AG04449 (cell line): ENCODE measurements at regions not wholly inside any gene's neighbourhood (a gene's known extent, or its start where the extent isn't known, plus 50 kb on each side); places are given as distances from the start of the nearest gene placed in this dataset.
"Not testable (repeated sequence)": the region's sequence is repeated elsewhere in the genome, so short reads cannot be mapped to it uniquely, and the experiment has no call there.

ENCODE experiments used
- CTCF ChIA-PET: fragments of 350-600 bp; formaldehyde crosslinking; extraction: SDS; loops from one replicate; lab custom pipeline; 2021; ENCODE audit warnings: antibody characterized with exemption; lab: Yijun Ruan, JAX
- POLR2A ChIA-PET: fragments of 400-600, 350-600 bp; formaldehyde crosslinking; extraction: SDS; loops from one replicate; lab custom pipeline; 2020; ENCODE audit warnings: antibody characterized with exemption, inconsistent platforms; lab: Yijun Ruan, JAX
- DNase-seq: peaks from one replicate; pipeline ENCODE4 v3.0.0-alpha.2; 2010; ENCODE audit warnings: low read depth, low spot score
- H3K4me3 ChIP-seq: 2 replicates; pipeline ENCODE4 v1.5.1; 2011; ENCODE audit warnings: low read depth, mild to moderate bottlenecking, control low read depth, low read length
- TF ChIP-seq, protein P1 (sequence below): IDR thresholded peaks from one replicate; pipeline ENCODE4 v1.5.1; 2011; ENCODE audit warnings: mild to moderate bottlenecking, moderate library complexity, low read length, control low read depth, inconsistent platforms; ENCODE audit not compliant: insufficient read depth; ENCODE audit errors: missing control alignments

- DNase-seq, result no peak
- no peak overlapping the region for H3K4me3 ChIP-seq
- TF ChIP-seq, protein P1, sequence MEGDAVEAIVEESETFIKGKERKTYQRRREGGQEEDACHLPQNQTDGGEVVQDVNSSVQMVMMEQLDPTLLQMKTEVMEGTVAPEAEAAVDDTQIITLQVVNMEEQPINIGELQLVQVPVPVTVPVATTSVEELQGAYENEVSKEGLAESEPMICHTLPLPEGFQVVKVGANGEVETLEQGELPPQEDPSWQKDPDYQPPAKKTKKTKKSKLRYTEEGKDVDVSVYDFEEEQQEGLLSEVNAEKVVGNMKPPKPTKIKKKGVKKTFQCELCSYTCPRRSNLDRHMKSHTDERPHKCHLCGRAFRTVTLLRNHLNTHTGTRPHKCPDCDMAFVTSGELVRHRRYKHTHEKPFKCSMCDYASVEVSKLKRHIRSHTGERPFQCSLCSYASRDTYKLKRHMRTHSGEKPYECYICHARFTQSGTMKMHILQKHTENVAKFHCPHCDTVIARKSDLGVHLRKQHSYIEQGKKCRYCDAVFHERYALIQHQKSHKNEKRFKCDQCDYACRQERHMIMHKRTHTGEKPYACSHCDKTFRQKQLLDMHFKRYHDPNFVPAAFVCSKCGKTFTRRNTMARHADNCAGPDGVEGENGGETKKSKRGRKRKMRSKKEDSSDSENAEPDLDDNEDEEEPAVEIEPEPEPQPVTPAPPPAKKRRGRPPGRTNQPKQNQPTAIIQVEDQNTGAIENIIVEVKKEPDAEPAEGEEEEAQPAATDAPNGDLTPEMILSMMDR, result no peak
- CTCF ChIA-PET, result no interaction called here
- POLR2A ChIA-PET, result no interaction called here
Observed at GRCh38 chr11:25628030-25628429, 703.9 kb upstream of the ANO3 start.

GRCh38 chr11:25633230-25633629 is 698.7 kb upstream of the ANO3 start:
- no peak overlapping the region for H3K4me3 ChIP-seq
- POLR2A ChIA-PET, result no interaction called here
- CTCF ChIA-PET, result no interaction called here
- DNase-seq, result no peak
- TF ChIP-seq, protein P1, result no peak

DNA sequence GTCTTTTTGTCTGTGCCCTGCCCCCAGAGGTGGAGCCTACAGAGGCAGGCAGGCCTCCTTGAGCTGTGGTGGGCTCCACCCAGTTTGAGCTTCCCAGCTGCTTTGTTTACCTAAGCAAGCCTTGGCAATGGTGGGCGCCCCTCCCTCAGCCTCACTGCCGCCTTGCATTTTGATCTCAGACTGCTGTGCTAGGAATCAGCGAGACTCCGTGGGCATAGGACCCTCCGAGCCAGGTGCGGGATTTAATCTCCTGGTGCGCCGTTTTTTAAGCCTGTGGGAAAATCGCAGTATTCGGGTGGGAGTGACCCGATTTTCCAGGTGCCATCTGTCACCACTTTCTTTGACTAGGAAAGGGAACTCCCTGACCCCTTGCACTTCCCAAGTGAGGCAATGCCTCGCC is 682.7 kb upstream of the ANO3 start:
- CTCF ChIA-PET, H3K4me3 ChIP-seq, POLR2A ChIA-PET, DNase-seq: not testable (repeated sequence)

DNA sequence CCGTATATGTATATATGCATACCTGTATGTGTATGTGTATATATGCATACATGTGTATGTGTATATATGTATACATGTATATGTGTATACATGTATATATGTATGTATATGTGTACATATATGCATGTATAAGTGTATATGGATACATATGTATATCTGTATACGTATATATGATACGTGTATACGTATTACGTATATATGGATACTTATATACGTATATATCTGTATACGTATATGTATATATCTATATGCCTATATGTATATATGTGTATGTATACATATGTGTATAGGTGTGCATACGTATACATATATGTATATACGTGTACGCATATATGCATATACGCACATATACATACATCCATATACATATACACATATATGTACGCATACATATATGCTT is 681.6 kb upstream of the ANO3 start:
- no peak for DNase-seq
- TF ChIP-seq, protein P1, result no peak
- POLR2A ChIA-PET, result no interaction called here
- H3K4me3 ChIP-seq, result no peak overlapping the region
- CTCF ChIA-PET, result no interaction called here

DNA sequence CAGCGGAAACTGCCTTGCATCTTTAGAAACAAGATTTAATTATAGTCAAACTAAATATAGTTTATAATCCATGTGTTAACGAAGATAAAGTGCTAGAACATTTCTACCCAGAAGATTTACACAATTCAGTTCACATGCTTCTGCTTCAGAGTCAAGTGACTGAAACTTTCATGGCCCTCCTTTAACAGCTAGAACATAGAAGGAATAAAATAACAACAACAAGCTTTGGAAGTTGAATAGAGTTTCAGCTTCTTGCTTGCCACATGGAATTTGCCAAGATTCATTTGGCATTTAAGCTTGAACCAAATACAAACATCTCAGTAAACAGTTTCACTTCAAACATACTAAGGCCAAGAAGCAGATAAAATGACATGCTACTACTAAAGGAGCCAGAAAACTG is 676.3 kb upstream of the ANO3 start:
- no peak for DNase-seq
- CTCF ChIA-PET, result no interaction called here
- TF ChIP-seq, protein P1, result no peak
- POLR2A ChIA-PET, result no interaction called here
- no peak overlapping the region for H3K4me3 ChIP-seq

GRCh38 chr11:25658916-25659315 is 673.0 kb upstream of the ANO3 start:
- POLR2A ChIA-PET, result no interaction called here
- H3K4me3 ChIP-seq, result no peak overlapping the region
- CTCF ChIA-PET, result no interaction called here
- TF ChIP-seq, protein P1, result no peak
- DNase-seq, result no peak

- TF ChIP-seq, protein P1, result no peak
- no peak overlapping the region for H3K4me3 ChIP-seq
- DNase-seq, result no peak
- ChIA-PET POLR2A (no interaction called here), CTCF (no interaction called here)
Observed at GRCh38 chr11:25659706-25660105, 672.2 kb upstream of the ANO3 start.
